Bronchial epithelial cell (primary cell): ENCODE measurements at regions not wholly inside any gene's neighbourhood (a gene's known extent, or its start where the extent isn't known, plus 50 kb on each side); places are given as distances from the start of the nearest gene placed in this dataset.

Experiments used
- DNase-seq: peaks from one replicate; pipeline ENCODE4 v3.0.0-alpha.2; 2010; ENCODE audit warnings: low read depth
- FAIRE-seq: peaks from 2 replicates; lab custom pipeline; 2011; peaks lifted over from hg19 to GRCh38; lab: Jason Lieb, UNC
- H3K27me3 ChIP-seq: 2 replicates; pipeline ENCODE4 v1.5.1; 2011; ENCODE audit warnings: low read length; ENCODE audit not compliant: control insufficient read depth, insufficient read depth
- H3K36me3 ChIP-seq: 2 replicates; pipeline ENCODE4 v1.5.1; 2011; ENCODE audit warnings: low read length; ENCODE audit not compliant: control insufficient read depth, insufficient read depth
- H3K4me3 ChIP-seq: 2 replicates; pipeline ENCODE4 v1.5.1; 2011; ENCODE audit warnings: mild to moderate bottlenecking, low read depth, low read length, control low read depth
- CTCF ChIP-seq: IDR thresholded peaks from 2 replicates; pipeline ENCODE4 v1.5.1; 2011; ENCODE audit warnings: mild to moderate bottlenecking, moderate library complexity, low read length, control low read depth, inconsistent platforms; ENCODE audit not compliant: insufficient read depth, severe bottlenecking

DNA sequence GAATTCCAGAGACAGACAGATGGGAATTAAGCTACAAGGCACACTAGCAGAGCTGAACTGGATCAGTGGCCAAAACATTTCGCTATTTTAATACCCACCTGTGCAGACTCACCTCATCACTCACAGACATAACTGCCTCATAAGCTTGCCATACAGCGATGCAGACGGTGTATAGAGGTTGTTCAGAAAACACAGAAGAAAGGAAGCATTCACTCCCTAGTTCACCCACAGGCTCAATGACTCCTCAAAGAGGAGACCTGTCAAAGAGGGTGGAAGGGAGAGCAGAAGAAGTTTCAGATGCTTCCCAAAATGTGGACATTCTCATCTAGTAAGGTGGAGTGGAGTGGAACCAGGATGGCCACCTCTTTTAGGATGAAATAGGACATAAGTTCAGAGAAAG lies 81.7 kb upstream of the SPHKAP start:
- Histone ChIP-seq H3K27me3 (no peaks in the 10 kb centered on the region), H3K36me3 (no peaks in the 10 kb centered on the region), H3K4me3 (no peak overlapping the region)
- no peak for TF ChIP-seq CTCF
- FAIRE-seq (no peak), DNase-seq (no peak)

DNA sequence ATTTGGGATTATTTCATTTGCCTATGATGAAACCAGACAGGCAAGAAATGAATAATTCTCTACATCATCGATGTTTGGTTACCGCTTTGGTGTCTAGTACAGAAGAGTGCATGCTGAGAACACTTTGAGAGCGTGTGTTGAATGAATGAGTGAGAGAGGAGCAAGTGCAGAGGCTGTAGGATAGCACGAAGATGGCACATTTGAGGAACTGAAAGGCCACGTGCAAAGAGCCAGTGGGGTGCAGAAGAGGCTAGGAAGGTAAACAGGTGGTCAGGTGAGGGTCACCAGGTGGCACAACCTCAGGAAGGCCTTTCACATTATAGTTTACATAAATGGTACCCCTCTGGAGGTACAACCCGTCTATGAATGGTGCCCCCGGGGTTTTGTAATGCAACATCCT lies 80.1 kb upstream of the SPHKAP start:
- no peak for TF ChIP-seq CTCF
- no peak for FAIRE-seq
- H3K27me3 ChIP-seq, result no peaks in the 10 kb centered on the region

DNA sequence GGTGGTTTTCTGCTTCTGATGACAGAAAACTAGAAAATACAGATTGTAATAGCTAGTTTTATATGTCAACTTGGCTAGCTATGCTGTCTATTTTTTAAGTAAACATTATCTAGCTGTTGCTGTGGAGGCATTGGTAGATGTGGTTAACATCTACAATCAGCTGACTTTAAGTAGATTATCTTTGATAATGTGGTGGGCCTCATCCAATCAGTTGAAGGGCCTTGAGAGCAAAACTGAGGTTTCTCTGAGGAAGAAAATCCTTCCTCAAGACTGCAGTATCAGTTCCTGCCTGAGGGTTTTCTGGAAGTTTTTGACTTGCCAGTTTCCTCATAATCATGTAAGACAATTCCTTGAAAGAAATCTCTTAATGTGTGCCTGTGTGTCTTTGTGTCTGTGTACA lies 75.9 kb upstream of the SPHKAP start:
- no peak for DNase-seq
- no peak for FAIRE-seq
- TF ChIP-seq CTCF, result no peak

More for the DNA sequence above, 80.1 kb upstream of the SPHKAP start:
- Histone ChIP-seq H3K4me3 (no peak overlapping the region), H3K36me3 (no peaks in the 10 kb centered on the region)
- DNase-seq, result no peak

GRCh38 chr2:228253752-228254151 lies 72.3 kb upstream of the SPHKAP start:
- DNase-seq (no peak), FAIRE-seq (no peak)
- no peak overlapping the region for H3K4me3 ChIP-seq
- no peak for TF ChIP-seq CTCF
- no peaks in the 10 kb centered on the region for H3K27me3 ChIP-seq
- no peaks in the 10 kb centered on the region for H3K36me3 ChIP-seq

More for the DNA sequence above, 75.9 kb upstream of the SPHKAP start:
- Histone ChIP-seq H3K27me3 (no peaks in the 10 kb centered on the region), H3K4me3 (no peak overlapping the region), H3K36me3 (no peaks in the 10 kb centered on the region)

DNA sequence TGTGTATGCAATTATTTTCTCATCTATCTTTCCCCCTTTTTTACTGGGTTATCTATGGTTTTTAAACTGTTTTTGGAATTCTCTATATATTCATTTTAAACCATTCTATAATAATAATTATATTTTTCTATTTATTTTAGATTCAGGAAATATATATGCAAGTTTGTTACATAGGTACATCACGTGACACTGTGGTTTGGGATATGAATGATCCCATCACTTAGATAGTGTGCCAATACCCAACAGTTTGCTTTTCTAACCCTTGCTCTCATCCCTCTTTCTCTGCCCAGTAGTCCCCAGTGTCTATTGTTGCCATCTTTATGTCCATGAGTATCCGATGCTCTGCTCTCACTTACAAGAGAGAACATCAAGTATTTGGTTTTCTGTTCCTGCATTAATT lies 65.8 kb upstream of the SPHKAP start:
- FAIRE-seq (no peak), DNase-seq (no peak)

More for the DNA sequence above, 65.8 kb upstream of the SPHKAP start:
- Histone ChIP-seq H3K27me3 (no peaks in the 10 kb centered on the region), H3K4me3 (no peak overlapping the region), H3K36me3 (no peaks in the 10 kb centered on the region)
- TF ChIP-seq CTCF, result no peak
